Embryonic facial prominence (tissue), 1 donor: ENCODE measurements at regions not wholly inside any gene's neighbourhood (a gene's known extent, or its start where the extent isn't known, plus 50 kb on each side); places are given as distances from the start of the nearest gene placed in this dataset.
"Not testable (repeated sequence)": the region's sequence is repeated elsewhere in the genome, so short reads cannot be mapped to it uniquely, and the experiment has no call there.

ENCODE experiments used
- DNase-seq: peaks from one replicate; pipeline ENCODE4 v3.0.0-alpha.2; 2016; ENCODE audit errors: extremely low spot score

DNA sequence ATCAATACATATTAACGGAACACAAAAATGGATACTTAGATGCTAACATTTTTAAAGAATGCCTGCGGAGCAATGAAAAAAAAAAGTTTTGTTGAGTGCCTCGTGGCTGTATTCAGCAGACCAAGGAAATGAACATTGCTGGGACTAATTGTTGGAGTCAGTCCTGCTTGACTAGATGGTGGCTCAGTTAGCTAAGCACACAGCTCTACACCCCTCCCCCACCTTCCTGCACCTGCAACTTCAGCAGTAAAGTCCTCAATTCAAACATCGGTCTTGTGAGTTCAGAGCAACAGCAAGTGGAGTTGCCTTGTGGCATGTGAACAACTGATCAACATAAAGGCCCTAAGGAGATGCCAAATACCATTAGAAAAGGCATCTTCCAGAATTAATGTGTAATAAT lies 326.0 kb upstream of the NPSR1 start:
- no peak for DNase-seq

DNA sequence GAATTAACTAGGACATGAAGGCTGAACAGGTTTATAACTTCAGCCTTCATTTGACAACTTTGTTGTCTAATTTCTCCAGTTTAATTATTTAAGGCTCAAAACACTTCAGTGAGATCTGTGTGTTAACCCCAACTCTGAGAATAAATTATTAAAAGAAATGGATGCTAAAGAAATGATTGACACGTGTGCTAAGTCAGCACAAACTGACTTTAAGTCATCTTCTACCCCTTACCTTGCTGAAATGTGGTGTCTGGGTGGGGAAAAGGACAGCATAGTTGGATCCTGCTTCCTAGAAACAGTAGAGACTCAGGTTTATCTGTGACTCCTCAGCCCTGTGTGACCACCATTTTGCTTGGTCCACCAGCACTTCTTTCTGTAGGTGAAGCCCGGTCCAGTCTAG lies 324.8 kb upstream of the NPSR1 start:
- DNase-seq, result no peak

DNA sequence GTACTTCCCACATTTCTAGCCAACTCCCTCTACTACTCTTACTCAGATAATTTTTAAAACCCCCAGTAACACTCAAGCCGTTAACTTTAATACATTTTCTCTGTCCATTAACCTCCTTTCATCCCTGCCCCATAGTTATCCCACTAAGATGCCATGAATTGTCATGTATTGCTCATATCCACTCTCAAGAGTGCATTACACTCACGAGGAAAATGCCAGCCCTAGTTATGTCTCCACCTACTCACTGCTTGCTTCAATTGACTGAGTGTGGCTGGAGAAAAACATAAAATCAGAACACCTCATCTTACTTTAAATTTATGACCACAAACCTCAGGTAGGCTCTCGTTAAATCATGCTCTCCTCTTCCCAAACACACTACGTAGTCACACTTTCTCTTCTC lies 324.1 kb upstream of the NPSR1 start:
- no peak for DNase-seq

DNA sequence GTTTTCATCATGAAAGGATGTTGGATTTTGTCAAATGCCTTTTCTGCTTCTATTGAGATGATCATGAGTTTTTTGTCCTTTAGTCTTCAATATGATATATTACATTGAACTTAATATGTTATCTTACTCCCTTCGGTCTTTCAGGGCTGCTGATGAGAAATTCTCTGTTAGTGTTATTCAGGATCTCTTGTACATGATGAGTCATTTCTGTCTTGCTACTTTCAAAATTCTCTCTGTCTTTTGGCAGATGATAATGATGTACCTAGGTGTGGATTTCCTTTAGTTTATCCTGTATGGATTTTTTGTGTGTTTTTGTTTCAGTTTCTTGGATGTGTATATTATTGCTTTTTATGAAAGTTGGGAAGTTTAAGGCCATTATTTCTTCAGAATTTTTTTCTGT lies 320.9 kb upstream of the NPSR1 start:
- no peak for DNase-seq

DNA sequence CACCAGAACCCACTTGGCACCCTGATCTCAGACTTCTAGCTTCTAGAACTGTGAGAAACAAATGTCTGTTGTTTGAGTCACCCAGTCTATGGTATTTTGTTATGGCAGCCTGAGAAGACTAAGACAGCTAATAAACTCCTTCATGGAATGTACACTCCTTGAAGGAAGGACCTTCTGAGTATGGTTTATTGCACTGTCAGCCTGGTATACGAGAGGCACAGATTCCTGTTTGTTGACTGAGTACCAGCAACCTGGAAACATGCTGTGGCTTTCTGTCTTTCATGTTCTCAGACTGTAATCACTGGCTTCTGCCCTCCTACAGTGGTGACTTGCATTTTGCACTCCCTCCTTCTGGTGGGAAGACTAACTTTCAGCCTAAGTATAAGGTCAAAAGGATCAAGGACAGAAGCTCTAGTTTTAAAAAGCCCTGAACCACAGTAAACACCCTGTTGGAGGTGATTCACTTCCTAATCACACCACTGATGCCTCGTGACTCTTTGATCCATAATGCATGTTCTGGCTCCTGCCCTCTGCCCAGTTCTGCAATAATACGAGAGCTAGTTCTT lies 319.0 kb upstream of the NPSR1 start:
- DNase-seq, result no peak

DNA sequence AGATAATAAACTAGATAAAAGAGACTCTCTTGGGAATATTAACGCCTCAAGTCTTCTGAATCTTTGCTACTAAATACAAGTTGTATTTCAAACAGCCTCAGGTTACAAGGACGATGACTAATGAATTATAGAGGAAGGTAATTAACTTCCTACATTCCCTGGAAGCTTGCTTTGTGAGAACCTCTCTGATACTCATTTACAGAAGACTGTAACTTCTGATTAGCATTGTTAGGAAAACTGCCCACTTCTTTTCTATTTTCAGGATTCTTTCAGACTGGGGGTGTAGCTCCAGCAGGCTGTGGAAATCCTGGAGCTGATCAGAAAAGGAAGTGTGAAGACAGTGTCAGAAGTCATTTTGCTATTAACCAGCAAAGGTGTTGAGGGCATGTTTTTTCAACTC lies 316.7 kb upstream of the NPSR1 start:
- no peak for DNase-seq

DNA sequence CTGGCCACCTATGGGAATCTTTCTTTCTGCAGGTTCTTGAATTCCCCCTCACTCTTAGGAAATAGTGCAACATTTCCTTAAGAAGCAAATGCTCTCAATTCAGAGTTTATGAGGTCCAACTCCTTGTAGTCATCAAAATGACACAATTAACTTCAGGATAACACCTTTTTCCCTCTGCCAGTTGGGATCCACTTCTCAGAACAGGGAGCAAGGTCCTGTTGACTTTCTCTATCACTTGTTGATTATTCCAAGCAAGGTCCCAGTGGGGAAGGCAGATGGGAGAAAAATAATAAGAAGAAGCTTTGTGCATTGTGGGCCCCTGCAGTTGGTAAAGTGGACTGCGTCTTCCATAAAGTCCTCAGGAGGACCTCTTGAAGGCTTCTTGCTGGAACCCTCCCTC lies 315.6 kb upstream of the NPSR1 start:
- DNase-seq, result no peak

DNA sequence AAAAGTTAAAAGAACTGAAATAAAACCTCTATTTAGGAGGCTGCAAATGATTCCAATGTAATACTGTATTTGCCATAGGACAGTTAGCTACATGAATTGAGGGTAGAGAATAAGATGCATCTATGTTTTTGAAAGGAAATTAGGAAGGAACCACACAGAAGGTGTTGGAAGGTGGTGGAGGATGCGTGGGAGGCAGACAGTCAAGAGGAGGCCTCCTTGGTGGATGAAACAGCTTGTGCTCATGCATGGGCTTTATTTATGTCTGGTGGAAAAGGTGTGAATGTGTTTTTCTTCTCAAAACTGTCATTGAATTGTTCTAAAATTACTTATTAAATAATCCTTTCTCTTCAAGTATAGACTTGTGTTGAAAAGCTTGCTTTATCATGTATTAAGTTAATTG lies 314.4 kb upstream of the NPSR1 start:
- no peak for DNase-seq

DNA sequence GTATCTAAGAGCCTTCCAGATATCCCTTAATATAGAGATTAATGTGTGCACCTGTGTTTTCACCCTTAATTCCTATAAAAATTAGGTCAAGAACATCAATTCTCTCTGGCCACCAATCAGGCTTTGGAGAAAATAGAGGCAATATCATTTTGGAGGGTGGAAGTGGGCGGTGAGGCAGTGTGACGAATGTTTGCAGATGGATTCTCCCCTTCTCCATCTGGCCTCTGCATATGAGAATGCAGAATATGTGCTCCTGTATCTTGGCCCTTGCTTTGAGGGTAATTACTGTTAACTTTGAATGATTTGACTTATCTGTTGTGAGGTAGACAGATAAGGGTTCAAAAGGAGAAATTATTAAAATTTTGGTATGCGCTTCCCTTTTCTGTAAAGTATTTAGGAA lies 304.0 kb upstream of the NPSR1 start:
- no peak for DNase-seq

DNA sequence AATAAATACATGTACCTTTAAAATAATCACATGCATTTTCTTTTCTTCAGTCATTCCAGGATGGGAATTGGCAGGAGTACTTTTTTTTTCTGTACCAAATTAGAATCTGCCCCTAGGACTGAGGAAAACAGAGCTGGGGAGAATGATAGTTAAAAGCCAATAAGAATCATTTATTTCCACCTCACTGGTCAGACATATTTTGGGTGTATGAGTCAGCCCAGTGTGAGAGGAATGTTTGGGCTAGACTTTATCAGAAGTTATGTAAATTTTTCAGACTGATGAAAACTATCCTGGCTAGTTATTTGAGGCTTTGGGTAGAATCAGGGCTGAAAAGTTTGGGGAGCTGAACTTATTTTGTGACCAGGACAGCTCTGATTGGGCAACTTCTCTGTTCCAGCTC lies 303.1 kb upstream of the NPSR1 start:
- no peak for DNase-seq

DNA sequence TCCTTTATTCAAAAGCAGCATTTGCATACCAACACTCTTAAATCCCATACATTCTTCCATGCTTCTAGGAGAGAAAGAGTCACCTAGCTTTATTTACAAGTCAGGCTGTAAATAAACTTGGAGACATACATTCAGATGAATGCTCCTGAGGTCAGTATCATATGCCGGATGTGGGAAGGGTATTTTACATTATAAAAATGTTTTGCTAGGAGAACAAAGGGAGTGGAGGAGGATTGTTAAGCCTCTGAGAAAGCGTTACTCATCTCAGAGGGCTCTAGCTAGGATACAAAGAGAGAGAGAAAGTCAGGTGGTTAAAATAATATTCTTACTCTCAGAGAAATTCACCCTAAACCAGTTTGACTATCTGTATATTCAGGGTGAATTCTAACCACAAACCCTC lies 300.9 kb upstream of the NPSR1 start:
- DNase-seq, result no peak

DNA sequence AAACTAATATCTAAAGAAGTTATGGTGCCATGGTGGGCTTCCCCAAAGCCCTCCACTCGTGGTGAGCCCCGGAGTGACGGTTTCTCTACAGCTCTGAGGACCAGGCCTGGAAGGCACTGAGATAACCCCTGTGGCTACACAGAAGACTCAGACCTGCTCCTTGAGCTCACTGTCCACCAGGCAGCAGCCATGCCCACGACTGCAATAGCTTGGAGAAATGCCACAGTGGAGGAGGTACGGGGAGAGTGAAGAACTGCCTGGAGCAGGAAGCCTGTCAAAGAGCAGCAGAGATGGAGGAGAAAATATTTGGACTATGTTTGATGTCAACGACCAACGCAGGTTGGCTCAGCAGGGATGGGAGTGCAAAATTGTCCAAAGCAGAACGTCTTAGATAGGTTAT lies 300.1 kb upstream of the NPSR1 start:
- DNase-seq, result no peak

DNA sequence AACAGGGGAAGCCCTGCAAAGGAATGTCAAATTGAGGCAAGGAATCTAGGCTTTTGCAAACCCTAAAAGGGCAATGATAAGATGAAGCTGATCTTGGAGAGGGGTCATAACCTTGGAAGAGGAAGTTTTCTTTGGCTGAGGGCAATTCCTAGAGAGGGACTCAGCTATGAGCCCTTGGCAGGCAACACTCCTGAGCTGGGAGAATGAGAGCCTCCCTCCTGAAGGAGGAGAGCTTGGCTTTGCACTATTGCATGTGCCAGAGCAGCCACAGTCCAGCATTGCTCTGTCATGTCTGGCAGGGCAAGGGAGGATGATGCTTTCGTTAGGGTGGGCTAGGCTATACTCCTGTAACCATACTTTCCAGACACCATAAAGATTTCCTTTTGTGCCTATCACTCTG lies 299.4 kb upstream of the NPSR1 start:
- DNase-seq, result not testable (repeated sequence)

DNA sequence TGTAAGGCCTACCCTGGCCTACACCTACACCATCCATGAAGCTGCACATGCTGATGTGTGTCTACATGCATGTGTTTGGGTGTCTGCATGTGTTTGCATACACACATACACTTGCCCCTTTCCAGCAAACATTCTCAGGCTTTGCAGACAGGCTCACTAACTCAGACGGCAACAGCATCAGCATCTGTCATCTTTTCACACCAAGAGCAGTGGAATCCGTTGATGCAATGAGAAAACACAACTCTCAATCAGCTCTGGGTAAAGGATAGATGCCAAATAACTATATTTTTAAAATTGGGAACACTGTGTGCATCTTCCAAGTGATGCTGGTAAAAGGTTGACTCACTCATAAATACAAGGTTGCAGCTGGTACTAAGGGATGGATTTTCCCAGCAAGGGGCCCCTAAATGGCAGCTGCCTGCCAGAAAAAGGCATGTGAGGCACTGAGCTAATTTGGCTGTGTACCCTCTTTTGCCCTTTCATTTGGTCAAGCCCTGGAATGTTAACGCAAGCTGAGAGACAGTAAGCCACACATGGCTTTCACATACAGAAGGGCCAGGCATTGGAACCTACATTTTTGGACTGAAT lies 296.3 kb upstream of the NPSR1 start:
- DNase-seq, result no peak

DNA sequence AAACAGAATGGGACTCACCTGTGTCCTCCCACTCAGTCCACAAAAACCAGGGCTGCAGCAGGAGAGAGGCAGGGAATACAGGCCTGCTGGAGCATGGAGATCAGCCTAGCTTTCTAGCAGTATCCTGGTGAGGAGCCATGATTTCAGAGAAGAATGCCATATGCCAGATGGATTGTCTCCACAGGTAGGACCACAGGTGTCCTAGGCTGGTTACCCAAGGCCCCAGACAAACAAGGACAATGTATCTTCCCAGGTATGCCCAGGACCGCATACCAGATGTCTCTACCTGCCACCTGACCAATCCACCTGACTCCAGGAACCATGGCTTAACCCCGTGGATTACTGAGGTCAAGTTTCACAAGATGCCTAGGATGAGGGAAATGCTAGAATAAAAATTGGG lies 295.4 kb upstream of the NPSR1 start:
- DNase-seq, result no peak

DNA sequence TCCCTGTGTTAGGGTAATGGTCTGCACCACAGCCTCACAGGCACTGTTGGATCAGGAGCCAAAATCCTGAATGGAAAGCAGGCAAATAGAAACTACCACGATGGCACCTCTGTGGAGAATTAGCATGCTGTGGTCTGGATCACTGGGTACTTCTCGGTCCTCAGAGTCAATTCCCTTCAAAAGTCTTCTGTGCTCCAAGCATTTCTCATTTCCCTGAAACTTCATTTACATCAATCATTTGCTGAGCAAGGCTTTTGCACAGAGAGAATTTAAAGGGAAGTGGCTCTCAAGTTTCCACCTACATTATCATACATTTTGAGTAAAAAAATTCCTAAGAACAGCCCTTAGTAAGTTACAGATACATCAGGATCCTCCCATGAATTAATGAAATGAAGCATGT lies 293.9 kb upstream of the NPSR1 start:
- no peak for DNase-seq

DNA sequence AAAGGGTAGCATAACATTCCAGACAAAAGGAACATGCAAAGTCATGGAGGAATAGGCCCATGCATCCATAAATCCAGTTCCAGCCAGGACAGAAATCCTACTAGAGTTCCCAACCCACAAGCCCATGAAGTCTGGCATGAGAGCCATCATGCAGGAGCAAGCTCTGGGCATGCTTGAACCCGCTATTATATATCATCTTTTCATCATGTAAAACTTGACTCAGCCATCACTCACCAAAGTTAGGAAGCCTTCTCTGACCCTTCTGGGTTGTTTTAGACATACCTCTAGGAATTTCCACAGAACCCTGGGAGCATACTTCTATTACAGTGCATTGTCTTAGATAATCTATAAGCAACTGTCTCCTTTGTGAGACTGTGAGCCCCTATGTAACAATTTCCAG lies 293.0 kb upstream of the NPSR1 start:
- DNase-seq, result no peak

DNA sequence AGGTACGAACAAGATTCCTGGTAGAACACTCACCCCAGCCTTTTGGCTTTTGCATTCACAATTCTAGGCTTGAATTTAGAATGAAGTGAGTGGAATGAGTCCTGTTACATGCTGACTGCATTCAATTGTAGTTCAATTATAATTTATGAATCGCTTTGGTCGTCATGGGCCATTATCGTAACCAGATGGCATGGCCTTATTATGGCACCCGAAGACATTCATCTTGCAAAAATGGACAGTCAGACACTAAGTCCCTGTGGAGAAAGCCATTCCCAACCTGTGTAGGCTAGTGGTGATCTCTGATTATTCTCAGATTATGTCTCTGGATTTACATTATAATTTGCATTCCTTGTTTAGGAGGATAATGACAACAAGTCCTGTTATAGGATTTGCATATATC lies 292.4 kb upstream of the NPSR1 start:
- DNase-seq, result no peak

DNA sequence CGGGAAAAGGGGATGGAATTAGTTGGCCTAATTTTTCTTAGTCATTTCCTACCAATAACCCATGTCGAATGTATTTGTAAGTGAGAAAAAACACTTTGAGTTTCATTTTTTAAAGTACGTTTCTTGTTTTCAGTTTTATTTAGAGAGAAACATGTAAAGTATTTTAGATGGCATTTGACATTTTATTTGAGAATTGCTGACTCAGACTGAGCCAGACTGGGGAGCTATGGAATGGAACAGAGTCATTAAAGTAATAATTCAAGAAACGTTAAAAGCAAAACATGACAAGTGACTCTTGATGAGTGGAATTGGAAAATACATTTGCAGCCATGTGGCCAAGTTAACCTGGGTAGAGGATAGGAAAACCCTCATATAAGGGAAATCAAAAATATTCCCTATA lies 286.1 kb upstream of the NPSR1 start:
- DNase-seq, result no peak

DNA sequence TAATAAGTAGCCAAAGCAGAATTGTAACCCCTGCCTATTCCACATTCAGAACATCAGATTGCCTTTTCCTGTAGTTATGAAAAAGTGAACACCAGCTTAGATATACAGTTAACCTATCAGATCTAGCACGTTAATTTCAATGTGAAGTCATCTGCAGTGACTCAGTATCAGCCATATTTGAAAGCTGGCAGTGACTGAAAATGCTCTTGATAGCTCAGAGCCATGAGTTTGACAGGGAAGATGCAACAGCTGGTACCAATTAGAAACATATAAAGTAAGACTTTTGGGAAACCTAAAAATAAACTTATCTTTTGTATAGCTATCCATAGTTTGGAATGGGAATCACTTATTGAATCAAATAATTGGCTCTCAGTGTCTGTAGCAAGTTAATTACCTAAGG lies 284.1 kb upstream of the NPSR1 start:
- no peak for DNase-seq

DNA sequence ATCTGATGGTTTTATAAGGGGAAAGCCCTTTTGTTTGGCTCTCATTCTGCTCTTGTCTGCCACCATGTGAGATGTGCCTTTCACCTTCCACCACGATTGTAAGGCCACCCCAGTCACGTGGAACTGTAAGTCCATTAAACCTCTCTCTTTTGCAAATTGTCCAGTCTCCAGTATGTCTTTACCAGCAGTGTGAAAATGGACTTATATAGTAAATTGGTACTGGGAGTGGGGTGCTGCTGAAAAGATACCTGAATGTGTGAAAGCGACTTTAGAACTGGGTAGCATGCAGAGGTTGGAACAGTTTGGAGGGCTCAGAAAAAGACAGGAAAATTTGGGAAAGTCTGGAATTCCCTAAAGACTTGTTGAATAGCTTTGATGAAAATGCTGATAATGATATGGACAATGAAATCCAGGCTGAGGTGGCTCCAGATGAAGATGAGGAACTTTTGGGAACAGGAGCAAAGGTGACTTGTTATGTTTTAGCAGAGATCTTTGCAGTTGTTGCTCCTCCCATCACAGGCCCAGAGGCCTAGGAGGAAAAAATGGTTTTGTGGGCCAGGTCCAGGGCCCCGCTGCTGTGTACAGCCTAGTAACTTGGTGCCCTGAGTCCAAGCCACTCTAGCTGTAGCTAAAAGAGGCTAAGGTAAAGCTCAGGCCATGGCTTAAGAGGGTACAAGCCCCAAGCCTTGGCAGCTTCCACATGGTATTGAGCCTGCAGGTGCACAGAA lies 275.7 kb upstream of the NPSR1 start:
- no peak for DNase-seq

DNA sequence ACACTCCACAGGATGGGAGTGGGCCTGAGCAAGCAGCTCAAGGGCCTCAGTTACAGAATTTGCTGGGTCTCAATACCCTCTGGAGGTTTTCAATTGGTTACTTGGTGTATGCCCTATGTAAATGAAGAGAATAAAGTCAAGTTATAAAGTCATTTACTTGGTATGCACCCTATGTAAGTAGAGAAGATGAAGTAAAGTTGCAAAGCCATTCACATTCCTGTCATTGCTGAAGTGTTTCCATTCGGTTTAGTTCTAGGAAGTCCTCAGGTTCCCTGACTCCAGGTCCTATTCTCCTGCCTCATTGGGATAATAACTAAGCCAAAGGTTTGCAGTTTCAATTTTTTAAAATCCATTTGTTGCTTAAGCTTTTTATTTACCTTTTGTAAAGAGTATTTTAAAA lies 272.6 kb upstream of the NPSR1 start:
- DNase-seq, result no peak

DNA sequence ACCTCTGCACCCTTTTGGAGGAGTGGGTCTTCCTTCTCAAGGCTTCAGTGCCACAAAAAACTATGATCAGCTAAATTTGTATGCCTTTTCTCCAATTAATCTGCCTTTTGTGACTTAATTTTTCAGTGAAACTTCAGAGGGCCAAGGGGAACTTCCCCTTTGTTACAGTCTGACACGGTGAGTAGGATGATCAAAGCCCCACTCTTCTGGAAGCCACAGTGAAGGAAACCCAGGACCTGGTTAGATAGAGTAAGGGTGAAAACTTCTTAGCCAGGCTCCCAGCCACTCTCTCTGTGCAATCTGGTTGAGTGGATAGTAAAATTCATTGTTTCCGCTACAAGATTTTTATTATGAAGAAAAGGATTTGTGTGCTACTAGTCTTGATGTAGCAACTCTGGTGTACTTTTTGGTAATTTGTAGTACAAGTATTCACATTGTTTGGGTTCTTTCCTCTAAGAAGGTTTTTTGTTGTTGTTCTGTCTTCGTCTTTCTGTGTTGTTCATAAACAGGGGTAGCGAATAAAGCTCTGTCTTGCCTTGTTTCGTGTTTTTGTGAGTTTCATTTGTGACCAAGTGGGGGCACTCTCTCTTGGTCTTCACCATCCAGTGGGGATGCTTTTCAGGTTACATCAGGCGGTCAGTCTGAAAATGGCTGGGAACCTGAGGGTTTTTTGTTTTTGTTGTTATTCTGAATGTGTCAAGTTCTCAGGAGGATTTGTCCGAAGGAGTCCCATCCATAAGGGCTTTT lies 268.5 kb upstream of the NPSR1 start:
- DNase-seq, result no peak
